Adrenal gland (tissue), 5 donors: ENCODE measurements at regions not wholly inside any gene's neighbourhood (a gene's known extent, or its start where the extent isn't known, plus 50 kb on each side); places are given as distances from the start of the nearest gene placed in this dataset.
"Not testable (repeated sequence)": the region's sequence is repeated elsewhere in the genome, so short reads cannot be mapped to it uniquely, and the experiment has no call there.

Experiments used
- CTCF ChIP-seq, 6 experiments: fragments of 450-650 bp in 4 of 6; fragments of 200-600 bp in 2 of 6; sonication (generic) in 1 of 6; IDR thresholded peaks; 1 replicate in 5 of 6; 2 replicates in 1 of 6; pipeline versions ENCODE4 v1.5.1 to v1.8.0; 2016 to 2021; ENCODE audit warnings: antibody characterized with exemption in 6 of 6, mild to moderate bottlenecking in 2 of 6, moderate library complexity in 1 of 6
- POLR2A ChIP-seq, 2 donors: fragments of 450-650 bp; IDR thresholded peaks; one replicate each; pipeline ENCODE4 v1.6.1; 2017; ENCODE audit warnings: antibody characterized with exemption in 2 of 2, mild to moderate bottlenecking in 2 of 2, moderate library complexity in 1 of 2
- donor health status: DM: no; HTN: no; CAD: no.

GRCh38 chr6:60830726-60831125 is 1455.3 kb downstream of the KHDRBS2 start:
- TF ChIP-seq POLR2A, CTCF (IDR thresholded peaks at IDR 0.05): not testable (repeated sequence)
